ENCODE measurements at regions not wholly inside any gene's neighbourhood (a gene's known extent, or its start where the extent isn't known, plus 50 kb on each side); places are given as distances from the start of the nearest gene placed in this dataset.

GRCh38 chr2:126571403-126571802 lies 84.6 kb upstream of the GYPC start:
- Mint-ChIP-seq H3K27me3 (peaks cover 9% of the 10 kb centered on the region), H3K9me3 (ENCODE audit: insufficient read depth) (no peaks in the 10 kb centered on the region), H3K27ac (no peak overlapping the region), H3K4me3 (no peak overlapping the region), H3K4me1 (peaks cover 13% of the 10 kb centered on the region)
- TF ChIP-seq EZH2 (IDR thresholded peaks at IDR 0.05; ENCODE audit: borderline replicate concordance, insufficient read depth, low read depth, low read length, poor library complexity, severe bottlenecking): no peak
- no peak for TF ChIP-seq CTCF (IDR thresholded peaks at IDR 0.05)
- no peak for DNase-seq
- ChIA-PET POLR2A (no interaction called here), CTCF (no interaction called here)
- no peak overlapping the region for H3K4me3 ChIP-seq (ENCODE audit: control extremely low read depth in 1 of 5, extremely low read depth in 1 of 5, insufficient read depth in 1 of 5, low read depth in 2 of 5, low read length in 4 of 5)
- no peak for ATAC-seq (ENCODE audit: low read depth)
- no peaks in the 10 kb centered on the region for H3K36me3 ChIP-seq (replicated peaks in 1 of 2; ENCODE audit: control extremely low read depth in 1 of 2, control insufficient read depth in 1 of 2, extremely low read depth in 1 of 2, insufficient read depth in 2 of 2, low read length in 1 of 2)
- H4K20me1 ChIP-seq (ENCODE audit: control insufficient read depth, insufficient read depth, low read length, poor library complexity, severe bottlenecking): no peaks in the 10 kb centered on the region
- H2AFZ ChIP-seq (ENCODE audit: insufficient read depth, low read depth, low read length, poor library complexity, severe bottlenecking): no peak overlapping the region
- no peaks in the 10 kb centered on the region for H3K9me3 ChIP-seq (ENCODE audit: control extremely low read depth in 1 of 3, control insufficient read depth in 2 of 3, insufficient read depth in 1 of 3, low read length in 2 of 3)
- no CpG with 5 or more reads among the region's 3 CpGs for WGBS (ENCODE audit: insufficient coverage)
- no peaks in the 10 kb centered on the region for H3K79me2 ChIP-seq (ENCODE audit: control insufficient read depth, insufficient read depth, low read length)
- intact Hi-C loops (cut with micrococcal nuclease): no loop called here
- H3K9ac ChIP-seq (ENCODE audit: low read length): no peak overlapping the region
- H3K4me1 ChIP-seq (ENCODE audit: control insufficient read depth in 2 of 2, insufficient read depth in 2 of 2, low read length in 2 of 2): peaks cover 2 to 6% of the 10 kb centered on the region in 2 donors
- H3K27ac ChIP-seq (ENCODE audit: low read length in 2 of 2): no peak overlapping the region
- H3K27me3 ChIP-seq (replicated peaks in 1 of 4; ENCODE audit: control extremely low read depth in 1 of 4, control insufficient read depth in 3 of 4, insufficient read depth in 4 of 4, low read length in 3 of 4): peaks cover 0 to 1% (median under 1%) of the 10 kb centered on the region in 4 experiments
- H3K4me2 ChIP-seq (replicated peaks; ENCODE audit: low read depth, low read length, poor library complexity, severe bottlenecking): no peak overlapping the region

GRCh38 chr2:126575631-126576030 lies 80.3 kb upstream of the GYPC start:
- ATAC-seq (ENCODE audit: low read depth): no peak
- H3K27ac Mint-ChIP-seq: no peak overlapping the region
- Histone ChIP-seq H3K27me3 (replicated peaks in 1 of 4; ENCODE audit: control extremely low read depth in 1 of 4, control insufficient read depth in 3 of 4, insufficient read depth in 4 of 4, low read length in 3 of 4) (peaks cover 0 to 7% (median 2%) of the 10 kb centered on the region in 4 experiments), H4K20me1 (ENCODE audit: control insufficient read depth, insufficient read depth, low read length, poor library complexity, severe bottlenecking) (no peaks in the 10 kb centered on the region), H3K9me3 (ENCODE audit: control extremely low read depth in 1 of 3, control insufficient read depth in 2 of 3, insufficient read depth in 1 of 3, low read length in 2 of 3) (no peaks in the 10 kb centered on the region), H3K4me1 (ENCODE audit: control insufficient read depth in 2 of 2, insufficient read depth in 2 of 2, low read length in 2 of 2) (no peaks in the 10 kb centered on the region), H3K79me2 (ENCODE audit: control insufficient read depth, insufficient read depth, low read length) (no peaks in the 10 kb centered on the region), H2AFZ (ENCODE audit: insufficient read depth, low read depth, low read length, poor library complexity, severe bottlenecking) (no peak overlapping the region), H3K9ac (ENCODE audit: low read length) (no peak overlapping the region), H3K4me3 (ENCODE audit: control extremely low read depth in 1 of 5, extremely low read depth in 1 of 5, insufficient read depth in 1 of 5, low read depth in 2 of 5, low read length in 4 of 5) (no peak overlapping the region), H3K4me2 (replicated peaks; ENCODE audit: low read depth, low read length, poor library complexity, severe bottlenecking) (no peak overlapping the region), H3K36me3 (replicated peaks in 1 of 2; ENCODE audit: control extremely low read depth in 1 of 2, control insufficient read depth in 1 of 2, extremely low read depth in 1 of 2, insufficient read depth in 2 of 2, low read length in 1 of 2) (no peaks in the 10 kb centered on the region), H3K27ac (ENCODE audit: low read length in 2 of 2) (no peak overlapping the region)
- H3K4me1 Mint-ChIP-seq: no peaks in the 10 kb centered on the region
- CTCF ChIA-PET: no interaction called here
- no peaks in the 10 kb centered on the region for H3K9me3 Mint-ChIP-seq (ENCODE audit: insufficient read depth)
- intact Hi-C loops (cut with micrococcal nuclease): no loop called here
- TF ChIP-seq EZH2 (IDR thresholded peaks at IDR 0.05; ENCODE audit: borderline replicate concordance, insufficient read depth, low read depth, low read length, poor library complexity, severe bottlenecking): no peak
- no peak for TF ChIP-seq CTCF (IDR thresholded peaks at IDR 0.05)
- no peak overlapping the region for H3K4me3 Mint-ChIP-seq
- POLR2A ChIA-PET: interaction anchor here (0.8 kb wide), 1 partner anchor 65 kb away, joined by 6 read pairs; no protein-coding TSS in a partner anchor
- H3K27me3 Mint-ChIP-seq: peaks cover 32% of the 10 kb centered on the region
- WGBS (ENCODE audit: insufficient coverage): no CpG with 5 or more reads among the region's 1 CpG
- DNase-seq: no peak
